HEK293 (cell line): ENCODE measurements at regions not wholly inside any gene's neighbourhood (a gene's known extent, or its start where the extent isn't known, plus 50 kb on each side); places are given as distances from the start of the nearest gene placed in this dataset.

Experiments used
- PBX3 ChIP-seq: sonication (generic); formaldehyde crosslinking; IDR thresholded peaks from 2 replicates; pipeline ENCODE4 v1.8.1; 2022; ENCODE audit warnings: mild to moderate bottlenecking, moderate library complexity, missing genetic modification reagents
- ZNF10 ChIP-seq: fragments of 450-650 bp; formaldehyde crosslinking; IDR thresholded peaks from 2 replicates; pipeline ENCODE4 v1.5.1; 2017; ENCODE audit warnings: missing biosample characterization, missing genetic modification characterization
- ZNF133 ChIP-seq: fragments of 450-650 bp; formaldehyde crosslinking; IDR thresholded peaks from 2 replicates; pipeline ENCODE4 v1.5.1; 2016; ENCODE audit warnings: missing biosample characterization, missing genetic modification characterization

GRCh38 chr3:110593749-110594148 lies 477.9 kb upstream of the NECTIN3 start:
- TF ChIP-seq ZNF10 (tag by site-specific recombination) = no peak
- TF ChIP-seq PBX3 (CRISPR knock-in tag) = no peak
- TF ChIP-seq ZNF133 (tag by site-specific recombination) = no peak
